Activated T-cell treated with anti-CD3 and anti-CD28 coated beads, Interleukin-2, amount 50 U/mL, for 1 hour (primary cell): ENCODE measurements at regions not wholly inside any gene's neighbourhood (a gene's known extent, or its start where the extent isn't known, plus 50 kb on each side); places are given as distances from the start of the nearest gene placed in this dataset.

Experiments
- DNase-seq: peaks from one replicate; pipeline ENCODE4 v3.0.0-alpha.2; 2020

DNA sequence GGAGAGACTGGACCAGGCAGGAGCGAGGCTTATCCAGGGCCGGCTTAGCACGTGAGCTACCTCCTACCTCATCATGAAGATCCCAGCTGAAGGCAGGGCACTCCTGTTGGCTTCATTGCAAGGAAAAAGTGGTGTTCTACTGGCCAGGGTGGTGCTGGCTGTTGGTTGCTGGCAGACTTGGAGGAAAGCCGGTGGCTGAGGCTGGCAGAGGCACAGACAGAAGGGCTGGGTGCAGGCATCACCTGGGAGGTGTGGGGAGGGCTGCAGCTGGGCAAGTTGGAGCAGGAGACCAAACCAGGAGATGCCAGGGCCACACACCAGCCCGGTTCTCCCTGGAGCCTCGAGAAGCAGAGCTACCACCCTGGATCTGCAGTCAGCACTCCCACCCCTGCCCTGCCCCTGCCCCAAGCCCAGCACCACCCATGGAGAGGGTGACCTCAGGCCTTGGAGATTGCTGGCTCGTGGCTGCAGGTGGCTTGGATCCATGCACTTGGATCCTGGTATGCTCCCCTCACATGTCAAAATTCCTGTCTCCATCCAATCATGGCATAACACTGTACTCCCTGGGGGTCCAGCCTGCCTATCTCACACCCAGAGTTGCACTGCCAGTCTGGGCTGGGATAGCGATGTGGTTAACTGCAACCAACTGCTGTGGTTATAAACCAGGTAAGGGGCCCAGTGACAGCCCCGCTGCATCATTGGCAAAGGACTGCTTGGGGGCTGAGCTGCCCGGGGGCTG, 49.7 kb downstream of the GLI2 start:
- no peak for DNase-seq

GRCh38 chr2:120786038-120786960, 50.6 kb downstream of the GLI2 start:
- DNase-seq, result no peak

DNA sequence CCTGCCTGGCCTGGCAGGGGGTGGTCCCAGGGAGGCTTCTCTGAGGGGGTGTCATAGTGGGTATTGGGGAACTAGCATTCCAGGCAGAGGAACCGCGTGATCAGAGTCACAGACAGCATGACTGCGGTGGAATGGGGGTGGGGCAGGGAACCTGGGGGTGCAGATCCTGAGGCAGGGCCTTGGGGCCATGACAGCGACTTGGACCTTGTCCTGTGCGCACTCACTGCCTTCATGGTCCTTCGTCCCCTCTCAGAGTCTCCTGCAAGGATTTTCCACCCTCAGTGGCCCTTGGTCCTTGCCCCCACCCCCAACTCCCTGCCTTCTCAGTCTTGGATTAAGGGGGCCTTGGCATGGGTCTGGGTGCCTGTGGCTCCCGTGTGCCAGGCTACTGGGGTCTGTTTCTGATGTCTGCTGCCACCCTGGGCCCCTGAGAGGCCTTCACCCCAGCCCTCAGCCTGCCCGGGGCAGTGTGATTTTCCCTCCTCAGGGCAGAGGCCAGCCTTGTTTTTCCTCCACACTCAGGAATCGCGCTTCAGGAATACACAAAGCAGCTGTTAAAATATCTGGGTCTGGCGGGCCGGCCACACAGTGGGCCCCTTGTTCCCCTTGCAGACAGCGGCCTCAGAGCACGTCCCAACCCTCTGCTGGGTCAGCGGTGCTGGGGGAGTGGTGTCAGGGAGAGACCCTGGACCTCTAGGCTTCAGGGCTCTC, 51.6 kb downstream of the GLI2 start:
- no peak for DNase-seq

- no peak for DNase-seq
Measured at GRCh38 chr2:120787822-120788700, 52.4 kb downstream of the GLI2 start.

- DNase-seq, result no peak
Measured at GRCh38 chr2:120791243-120791961, 55.7 kb downstream of the GLI2 start.

DNA sequence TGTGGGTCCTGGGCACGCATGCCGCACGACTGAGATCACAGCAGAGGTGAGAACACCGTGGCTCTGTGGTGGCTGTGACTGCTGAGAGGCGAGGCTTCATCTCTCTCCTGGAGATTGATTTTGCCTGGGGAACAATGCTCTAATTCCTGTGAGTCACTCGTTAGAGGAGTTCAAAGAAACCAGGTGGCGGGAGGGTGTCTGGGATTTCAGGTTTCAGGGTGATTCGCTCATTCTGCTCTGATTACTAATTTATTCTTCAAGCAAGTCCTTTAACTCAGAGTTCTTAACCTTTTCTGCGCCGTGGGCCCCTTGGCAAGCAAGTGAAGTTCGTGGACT, 56.3 kb downstream of the GLI2 start:
- DNase-seq, result no peak

GRCh38 chr2:120793682-120794403, 58.2 kb downstream of the GLI2 start:
- no peak for DNase-seq

DNA sequence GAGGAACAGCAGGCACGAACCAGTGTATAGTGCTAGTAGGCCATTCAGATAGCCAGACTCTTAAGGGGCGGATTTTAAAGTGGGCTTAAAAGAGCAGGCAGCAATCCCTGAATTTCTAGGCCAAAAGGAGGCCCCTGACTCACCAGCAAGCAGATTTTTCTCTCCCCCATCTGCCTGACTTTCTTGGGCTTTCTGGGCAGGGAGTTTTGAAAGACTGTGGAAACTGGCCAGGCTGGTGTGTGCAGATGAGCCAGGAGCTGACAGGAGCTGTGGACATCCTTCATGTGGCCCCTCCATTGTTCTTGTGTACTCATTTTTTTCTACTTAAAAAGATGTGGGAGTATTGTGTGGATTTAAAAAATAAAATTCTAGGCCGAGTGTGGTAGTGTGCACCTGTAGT, 59.0 kb downstream of the GLI2 start:
- no peak for DNase-seq

GRCh38 chr2:120796094-120796493, 60.4 kb downstream of the GLI2 start:
- DNase-seq, result no peak

- no peak for DNase-seq
Measured at GRCh38 chr2:120797421-120798221, 62.0 kb downstream of the GLI2 start.

DNA sequence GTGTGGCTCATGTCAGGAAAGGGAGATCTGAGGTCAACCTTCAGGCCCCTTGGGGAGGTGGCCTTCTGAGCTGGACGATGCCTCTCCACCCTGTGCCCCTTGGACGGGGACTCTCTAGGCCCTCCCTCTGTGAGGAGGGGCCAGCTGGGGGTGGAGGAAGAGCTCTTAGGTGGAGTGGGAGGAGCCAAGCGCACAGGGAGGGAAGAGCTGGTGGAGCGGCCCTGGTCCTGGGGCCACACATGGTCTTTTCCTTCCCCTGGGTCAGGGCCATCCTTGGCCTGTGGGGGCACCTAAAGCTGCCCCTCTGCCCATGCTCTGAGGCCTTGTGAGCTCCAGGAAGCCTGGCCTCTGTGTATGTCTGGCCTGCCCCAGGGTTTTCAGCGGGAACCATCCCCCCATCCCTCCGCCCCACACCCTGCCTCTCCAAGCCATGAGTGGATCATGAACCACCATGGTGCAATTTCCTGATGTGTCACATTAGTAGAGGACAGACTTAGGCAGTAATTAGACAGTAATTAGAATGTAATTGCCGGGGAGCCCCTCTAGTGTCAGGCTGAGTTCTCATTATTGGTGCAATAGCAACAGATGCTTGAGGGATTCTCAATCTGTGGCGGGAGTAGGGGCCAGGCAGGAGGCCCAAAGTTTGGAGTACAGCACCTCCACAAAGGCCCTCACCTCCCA, 63.0 kb downstream of the GLI2 start:
- DNase-seq, result no peak

DNA sequence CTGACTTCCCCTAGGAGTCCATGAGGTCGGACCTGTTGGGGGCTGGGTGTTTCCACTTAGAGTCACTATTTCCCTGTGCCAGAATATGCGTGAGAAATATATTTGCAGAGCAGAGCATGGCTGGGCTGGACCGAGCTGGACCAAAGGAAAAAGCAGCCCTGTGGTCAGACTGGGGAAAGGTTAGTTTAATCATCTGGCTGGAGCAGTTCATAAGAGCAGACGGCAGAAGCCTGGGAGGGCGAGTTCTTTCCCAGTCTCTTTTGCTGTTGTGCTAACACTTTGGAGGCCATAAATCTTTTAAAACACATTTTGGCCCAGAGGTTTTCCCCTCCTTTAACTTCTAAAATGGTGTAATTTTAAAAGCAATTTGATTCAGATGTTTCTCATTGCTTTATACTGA, 66.5 kb downstream of the GLI2 start:
- no peak for DNase-seq

GRCh38 chr2:120802867-120803484, 67.3 kb downstream of the GLI2 start:
- no peak for DNase-seq

GRCh38 chr2:120803764-120804335, 68.2 kb downstream of the GLI2 start:
- DNase-seq, result no peak

DNA sequence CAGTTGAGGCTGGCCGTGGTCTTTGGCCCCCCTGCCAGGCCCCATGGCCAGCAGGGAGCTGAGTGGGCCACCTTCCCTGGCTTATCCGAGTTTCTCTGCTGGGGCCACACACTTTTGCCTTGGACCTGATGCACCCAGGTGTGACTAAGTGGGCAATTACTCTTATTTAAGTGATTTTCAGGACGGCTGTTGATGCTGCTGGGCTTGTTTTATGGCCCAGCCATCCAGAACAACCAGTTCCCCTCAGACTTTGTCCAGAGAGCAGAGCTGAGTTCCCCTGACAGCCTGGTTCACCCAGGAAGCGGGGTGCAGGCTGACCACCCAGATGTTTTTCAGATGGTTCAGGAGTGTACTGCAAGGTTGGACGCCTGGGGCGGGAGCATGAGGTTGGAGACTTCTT, 68.8 kb downstream of the GLI2 start:
- no peak for DNase-seq

DNA sequence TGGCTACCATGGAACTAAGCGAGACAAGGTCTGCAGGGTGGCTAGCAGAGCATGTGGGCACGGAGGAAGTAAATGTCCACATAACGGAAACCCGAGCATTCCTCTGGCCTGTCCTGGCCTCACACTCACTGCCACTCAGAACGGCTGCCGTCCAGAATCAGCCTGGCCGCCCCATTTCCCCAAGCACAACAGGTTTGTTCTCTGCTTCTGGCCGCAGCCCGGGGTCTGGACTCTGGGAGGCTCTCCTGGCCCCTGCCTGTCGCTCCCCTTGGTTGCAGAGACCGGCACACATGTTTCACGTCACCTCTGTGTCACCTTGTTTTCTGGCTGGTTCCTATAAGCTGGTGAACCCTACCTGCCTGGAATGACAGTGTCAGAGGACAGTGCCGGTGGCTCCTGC, 69.3 kb downstream of the GLI2 start:
- DNase-seq, result no peak

DNA sequence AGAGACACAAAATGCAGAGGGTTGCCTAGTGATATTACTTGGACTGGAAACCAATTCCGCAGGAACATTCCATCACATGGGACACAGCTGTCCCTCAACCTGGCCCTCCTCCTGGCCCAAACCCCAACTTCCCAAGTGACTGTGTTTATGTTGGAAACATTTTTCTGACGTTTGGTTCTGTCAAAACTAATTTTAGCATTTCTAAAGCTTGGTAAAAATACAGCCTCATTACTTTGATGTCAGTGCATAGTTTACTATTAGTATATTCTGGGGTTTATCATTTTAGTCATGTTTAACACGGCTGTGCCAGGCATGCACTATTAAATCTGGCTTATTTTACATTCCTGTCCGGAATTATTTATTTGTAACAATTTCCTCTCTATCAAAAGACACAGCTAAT, 69.9 kb downstream of the GLI2 start:
- no peak for DNase-seq

DNA sequence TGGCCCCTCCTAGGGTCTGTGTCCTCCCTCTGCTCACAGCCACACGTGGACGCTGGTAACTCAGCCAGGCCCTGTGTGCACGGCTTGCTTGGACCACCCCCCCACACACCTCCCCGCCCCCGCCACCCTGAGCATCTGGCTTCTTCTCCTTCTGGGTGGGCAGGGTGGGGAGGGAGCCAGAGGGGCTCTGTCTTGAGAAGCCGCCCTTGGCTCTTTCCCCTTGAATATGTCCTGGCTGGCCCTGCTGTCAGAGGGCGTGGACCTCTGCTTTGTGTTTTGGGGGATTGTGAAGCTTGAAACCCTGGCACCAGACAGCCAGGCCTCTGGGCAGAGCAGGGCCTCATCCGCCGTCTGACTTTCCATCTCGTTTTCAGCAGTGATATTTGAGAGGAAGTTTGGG, 72.1 kb downstream of the GLI2 start:
- DNase-seq, result no peak

GRCh38 chr2:120809151-120809550, 73.5 kb downstream of the GLI2 start:
- no peak for DNase-seq
